ENCODE measurements at regions not wholly inside any gene's neighbourhood (a gene's known extent, or its start where the extent isn't known, plus 50 kb on each side); places are given as distances from the start of the nearest gene placed in this dataset.

DNA sequence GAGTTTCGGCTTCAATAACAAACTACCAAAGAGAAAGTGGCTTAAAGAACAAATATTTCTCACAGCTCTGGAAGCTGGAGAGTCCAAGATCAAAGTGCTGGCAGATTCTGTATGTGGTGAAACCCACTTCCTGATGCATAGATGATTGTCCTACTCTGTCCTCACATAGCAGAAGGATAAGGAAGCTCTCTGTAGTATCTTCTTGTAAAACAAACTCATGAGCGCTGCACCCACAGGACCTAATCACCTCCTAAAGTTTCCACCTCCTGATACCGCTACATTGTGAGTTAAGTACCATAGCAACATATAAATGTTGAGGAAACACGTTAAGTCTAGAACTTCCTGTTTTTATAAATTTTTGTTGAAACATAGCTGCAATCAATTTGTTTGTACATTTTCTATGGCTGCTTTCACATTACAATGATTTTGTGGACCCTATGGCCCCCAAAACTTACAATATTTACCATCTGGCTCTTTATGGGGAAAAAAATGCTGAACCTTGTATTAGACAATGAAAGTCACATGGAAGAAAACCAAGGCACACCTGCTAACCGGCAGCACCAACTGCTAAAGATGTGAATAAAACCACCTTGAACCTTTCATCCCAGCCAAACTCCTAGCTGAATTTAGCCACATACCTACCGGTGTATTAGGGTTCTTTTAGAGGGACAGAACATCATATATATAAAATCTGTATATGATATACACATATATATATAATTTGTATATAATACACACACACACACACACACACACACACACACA, 1423.4 kb downstream of the NCAM2 start:
- no peak for DNase-seq

DNA sequence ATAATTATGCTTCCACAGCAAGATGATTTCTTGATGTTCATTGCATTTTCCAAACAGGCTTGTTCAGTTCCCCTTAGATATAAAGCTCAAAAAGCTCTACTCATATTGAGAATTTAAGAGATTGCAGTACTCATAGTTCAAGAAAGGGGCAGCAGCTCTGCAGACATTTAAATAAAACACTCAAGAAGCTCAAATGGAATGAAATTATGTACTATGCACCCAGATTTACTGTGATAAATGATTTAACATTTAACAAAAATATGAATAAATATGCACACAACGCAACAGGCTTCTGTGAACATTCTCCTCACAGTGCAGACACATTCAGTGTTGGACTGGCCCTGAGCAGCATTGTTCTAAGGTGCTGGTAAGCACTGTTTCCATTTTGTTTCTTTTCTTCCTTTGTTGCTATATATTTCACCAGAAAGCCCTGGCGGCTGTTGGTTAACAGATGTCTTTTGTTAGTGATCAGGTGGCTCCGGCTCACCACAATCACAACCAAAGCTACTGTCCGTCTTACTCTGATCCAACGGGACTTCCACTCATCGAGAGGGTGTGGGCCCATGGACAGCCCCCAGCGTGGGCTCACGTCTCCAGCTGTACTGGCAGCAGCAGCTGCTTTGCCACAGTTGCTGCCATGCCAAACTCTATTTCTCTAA, 1440.3 kb downstream of the NCAM2 start:
- DNase-seq, result no peak

DNA sequence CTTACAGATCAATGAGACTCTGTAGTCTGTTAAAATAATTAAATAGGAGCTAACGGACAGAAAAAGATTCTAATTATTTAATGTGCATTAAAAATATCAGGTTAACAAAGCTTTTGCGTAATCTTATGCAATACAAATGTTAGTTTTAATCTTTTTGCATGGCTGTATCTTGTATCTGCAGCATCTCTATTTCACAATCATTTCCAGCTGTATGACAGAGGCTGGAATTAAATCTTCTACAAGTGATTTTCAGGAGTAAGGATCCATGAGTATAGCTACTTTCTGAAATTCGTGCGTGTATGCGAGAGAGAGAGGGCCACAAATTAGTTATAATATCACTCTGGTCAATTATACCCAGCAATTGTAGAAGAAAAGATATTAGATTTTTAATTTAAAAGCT, 1446.8 kb downstream of the NCAM2 start:
- no peak for DNase-seq

DNA sequence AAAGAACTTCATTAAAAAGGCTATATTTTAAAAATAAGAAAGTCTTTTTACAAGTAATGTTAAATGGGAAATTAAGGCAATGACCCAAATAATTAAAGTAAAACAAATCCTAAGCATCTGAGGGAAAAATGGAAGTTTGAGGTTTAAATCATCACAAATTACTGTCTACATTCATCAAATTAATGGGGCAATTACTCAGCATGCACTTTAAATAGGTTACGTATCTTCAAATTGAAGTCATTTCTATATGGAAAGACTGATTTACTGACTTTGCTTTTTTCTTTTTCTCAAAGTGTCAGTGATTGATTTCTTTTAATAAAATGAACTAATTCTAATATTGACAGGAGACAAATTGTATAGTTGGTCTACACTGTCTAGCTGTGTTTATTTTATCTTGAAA, 1452.3 kb downstream of the NCAM2 start:
- no peak for DNase-seq

DNA sequence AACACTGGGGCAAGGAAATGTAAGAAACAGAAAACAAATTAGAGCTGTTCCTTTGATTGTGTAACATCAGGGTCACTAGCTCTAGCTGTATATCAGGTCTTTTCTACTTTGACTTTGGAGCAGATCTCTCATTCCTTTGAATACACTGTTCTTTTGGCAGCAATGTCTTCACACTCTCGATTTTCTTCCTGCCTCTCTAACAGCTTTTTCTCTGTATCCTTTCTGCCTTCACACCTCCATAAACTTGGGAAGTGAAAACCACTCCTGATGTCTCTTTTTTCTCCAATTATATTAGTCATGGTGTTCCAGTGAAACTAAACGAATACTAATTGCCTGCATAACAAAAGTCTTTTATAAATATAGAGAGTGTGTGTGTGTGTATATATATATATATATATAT, 1458.0 kb downstream of the NCAM2 start:
- DNase-seq, result no peak

DNA sequence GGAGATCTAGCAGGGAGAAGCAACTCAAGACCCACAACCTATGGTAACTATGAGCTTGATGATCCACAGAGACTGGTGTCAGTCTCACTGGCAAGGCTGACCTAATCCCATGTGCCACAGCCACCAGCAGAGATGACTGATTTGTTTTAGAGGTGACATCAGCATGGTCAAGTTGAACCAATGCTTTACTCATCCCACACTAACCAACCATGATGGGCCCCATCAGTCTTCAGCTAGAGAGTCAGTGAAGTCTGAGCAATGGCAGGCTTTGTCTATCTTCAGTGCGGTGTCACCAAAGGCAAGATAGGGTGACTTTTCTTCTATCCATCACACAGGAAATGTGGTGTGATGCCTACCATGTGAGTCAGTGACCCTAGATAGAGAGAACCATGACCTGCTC, 1470.7 kb downstream of the NCAM2 start:
- DNase-seq, result no peak

DNA sequence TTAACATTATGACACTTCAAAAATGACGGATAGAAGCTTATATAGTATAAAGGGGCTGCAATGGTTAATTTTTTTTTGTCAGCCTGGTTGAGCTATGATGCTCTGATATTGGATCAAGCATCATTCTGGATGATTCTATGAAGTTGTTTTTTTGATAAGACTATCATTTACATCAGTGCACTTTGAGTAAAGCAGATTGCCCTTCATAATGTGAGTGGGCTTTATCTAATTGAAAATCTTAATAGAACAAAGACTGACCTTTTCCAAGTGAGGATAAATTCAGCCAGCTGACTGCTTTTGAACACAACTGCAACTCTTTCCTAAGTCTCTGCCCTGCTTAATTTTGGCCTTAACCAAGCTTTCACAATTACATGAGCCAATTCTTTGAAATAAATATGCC, 1476.2 kb downstream of the NCAM2 start:
- DNase-seq, result no peak

DNA sequence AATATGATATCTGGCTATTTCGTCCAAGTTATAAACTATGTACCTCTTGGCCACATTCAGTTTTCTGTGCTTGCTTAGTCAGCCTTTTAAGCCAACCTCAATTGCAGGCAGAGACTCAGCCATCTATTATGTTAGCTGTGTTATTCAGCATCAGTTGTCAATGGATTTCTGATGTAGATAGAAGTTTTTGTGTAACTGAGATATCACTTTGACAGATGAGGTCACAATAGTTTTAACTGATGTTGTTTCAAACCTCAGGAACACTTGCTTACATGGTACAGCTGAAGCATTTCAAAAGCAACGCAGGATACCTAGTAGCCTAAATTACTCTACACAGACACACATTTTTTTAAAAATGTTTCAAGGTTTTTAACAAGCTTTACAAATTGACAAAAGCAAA, 1478.0 kb downstream of the NCAM2 start:
- DNase-seq, result no peak

DNA sequence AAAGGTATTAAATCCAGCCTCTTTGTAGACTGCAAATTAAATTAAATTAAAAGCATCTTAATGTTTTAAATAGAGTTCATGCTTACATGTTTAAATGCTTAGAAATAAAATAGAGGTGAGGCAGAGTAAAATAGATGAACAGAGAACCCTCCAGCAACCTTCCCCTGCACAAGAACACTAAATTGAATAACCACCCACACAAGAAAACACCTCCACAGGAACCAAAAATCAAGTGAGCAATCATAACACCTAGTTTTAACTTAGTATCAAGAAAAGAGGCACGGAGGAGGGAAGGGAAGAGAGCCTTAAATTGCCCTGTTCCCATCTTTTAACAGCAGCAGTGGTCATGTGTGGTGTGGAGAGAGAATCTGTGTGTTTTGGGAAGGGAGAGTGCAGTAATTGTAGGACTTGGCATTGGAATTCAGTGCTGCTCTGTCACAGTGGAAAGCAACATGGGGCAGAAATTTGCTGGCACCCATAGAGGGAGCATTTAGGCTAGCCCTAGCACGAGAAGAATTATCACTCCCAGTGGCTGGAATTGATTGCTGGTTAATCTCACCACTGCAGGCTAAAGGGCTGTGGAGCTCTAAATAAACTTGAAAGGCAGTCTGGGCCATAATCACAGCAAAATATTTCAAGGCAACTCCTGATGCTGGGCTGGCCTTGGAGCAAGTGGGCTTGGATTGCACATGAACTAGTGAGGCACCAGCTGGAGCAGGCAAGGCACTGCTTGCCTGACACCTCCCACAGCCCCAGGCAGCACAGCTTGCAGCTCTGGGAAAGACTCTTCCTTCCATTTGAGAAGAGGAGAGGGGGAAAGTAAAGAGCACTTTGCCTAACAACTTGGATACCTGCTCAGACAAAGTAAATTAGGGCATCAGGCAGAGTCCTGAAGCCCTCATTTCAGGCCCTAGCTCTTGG, 1478.8 kb downstream of the NCAM2 start:
- DNase-seq, result no peak

DNA sequence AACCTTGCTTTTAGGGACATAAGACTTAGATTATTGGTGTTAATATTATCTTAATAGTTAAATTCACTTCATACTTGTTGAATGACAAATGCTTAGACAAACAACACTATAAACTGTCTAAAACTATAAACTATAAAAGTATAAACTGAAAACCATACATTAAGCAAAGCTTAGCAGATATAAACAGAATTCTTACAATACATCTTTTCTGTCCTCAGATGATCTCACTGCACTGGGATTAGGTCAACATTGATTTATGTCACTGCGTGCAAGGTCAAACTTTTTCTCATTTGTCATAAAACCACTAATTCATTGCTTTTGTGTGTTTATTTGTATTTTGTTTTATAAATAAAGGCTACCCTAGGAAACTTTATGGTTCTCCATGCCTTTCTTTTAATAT, 1491.8 kb downstream of the NCAM2 start:
- no peak for DNase-seq

DNA sequence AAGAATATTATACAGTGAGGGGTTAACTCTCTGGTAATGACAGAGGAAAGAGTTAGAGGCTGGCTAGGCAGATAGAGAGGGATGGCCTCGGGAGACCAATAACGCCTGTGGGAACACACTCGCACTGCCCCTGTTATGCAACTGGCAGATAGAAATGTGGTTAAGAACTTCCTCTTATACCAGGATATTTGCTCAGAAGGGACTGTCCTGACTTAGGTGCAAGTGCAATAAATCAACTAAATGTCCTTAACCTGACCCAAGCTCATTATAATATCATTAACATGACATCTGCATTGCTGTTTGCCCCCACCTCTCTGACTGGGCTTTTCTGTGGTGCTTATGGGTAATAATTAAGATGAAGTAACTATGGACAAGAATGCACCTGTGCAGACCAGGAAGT, 1518.0 kb downstream of the NCAM2 start:
- no peak for DNase-seq

DNA sequence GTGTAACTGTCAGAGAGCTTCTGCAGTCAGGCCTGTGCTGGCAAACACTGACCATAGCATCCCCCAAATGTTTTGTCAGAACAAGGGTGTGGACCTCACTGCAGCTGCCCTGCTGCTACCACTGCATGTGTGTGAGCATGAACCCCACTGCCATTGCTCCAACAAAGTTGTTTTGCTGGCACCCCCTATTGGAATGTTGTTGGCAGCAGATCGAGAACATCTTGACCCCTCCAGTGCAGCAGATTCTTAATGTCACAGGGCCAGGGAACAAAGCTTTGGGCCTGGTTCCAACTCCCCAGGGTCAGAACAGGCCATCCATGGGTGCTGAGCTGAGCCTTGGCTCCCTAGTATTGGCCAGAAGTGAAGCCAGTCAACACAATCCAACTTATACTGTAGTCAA, 1537.4 kb downstream of the NCAM2 start:
- DNase-seq, result no peak

DNA sequence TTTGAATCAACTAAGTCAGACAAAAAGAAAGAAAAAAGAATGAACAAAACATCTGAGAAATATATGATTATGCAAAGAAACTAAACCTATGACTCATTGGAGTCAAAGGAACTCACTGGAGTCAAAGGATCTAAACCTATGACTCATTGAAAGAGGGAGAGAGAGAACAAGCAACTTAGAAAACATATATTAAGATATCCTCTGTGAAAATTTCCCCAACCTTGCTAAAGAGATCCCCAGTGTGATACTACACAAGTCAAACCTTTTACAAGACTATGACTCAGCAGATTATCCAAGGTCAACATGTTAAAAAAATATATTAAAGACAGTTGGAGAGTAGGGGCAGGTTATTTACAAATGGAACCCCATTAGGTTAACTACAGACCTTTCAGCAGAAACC, 1538.3 kb downstream of the NCAM2 start:
- peak; percentile 0 for DNase-seq

DNA sequence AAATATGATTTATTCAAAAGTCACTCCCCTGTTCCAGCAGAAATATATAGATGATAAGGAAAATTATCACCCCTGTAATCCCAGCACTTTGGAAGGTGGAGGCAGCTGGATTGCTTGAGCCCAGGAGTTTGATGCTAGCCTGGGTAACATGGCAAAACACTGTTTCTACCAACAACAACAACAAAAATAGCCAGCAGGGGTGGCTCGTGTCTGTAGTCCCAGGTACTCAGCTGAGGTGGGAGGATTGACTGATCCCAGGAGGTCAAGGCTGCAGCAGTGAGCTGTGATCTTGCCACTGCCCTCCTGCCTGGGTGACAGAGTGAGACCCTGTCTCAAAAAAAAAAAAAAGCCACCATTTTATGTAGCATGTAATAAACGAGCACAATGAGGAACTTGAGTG, 1546.5 kb downstream of the NCAM2 start:
- no peak for DNase-seq

DNA sequence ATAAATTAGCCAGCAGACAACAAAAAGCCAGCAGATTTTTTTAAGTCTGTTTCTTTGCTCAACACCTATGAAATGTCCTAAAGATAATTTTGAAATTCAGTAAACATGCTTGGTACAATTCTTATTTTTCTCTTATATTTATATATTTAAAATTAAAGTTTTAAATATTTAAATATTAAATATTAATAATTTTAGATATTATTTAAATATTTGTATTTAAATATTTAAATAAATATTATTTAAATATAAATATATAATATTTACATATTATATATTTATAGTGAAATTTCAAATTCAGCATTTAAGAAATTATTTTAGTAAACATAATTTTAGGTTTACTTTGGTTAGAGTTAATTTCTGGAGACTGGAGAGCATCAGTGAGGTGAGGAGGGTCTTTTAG, 1554.2 kb downstream of the NCAM2 start:
- no peak for DNase-seq

DNA sequence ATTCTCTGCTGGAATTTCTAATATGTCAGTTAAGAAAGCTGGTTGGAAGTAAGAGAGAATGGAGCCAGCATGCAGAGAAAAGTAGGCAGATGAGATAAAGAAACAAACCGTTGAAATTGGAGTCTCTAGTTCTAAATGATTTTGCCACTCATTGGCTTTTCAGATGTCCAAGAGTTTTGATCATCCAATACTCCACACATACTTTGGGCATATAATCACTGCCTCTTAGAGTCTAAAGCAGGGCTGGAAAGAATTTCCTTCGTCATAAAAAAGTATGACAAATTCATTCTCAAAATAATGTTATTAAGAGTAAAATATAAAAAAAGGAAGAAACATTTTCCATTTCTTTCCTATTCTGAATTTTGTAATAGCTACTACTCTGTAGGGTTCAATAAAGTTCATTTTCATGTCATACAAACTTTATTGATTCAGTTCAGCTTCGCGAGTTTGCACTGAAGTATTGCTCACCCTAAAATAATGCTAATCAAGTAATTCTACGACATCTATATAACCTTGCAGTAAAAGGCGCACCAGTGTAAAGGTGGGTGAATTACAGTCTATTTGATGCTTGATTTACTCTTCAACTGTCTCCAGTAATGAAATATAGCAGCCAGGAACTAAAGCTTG, 1556.6 kb downstream of the NCAM2 start:
- no peak for DNase-seq

DNA sequence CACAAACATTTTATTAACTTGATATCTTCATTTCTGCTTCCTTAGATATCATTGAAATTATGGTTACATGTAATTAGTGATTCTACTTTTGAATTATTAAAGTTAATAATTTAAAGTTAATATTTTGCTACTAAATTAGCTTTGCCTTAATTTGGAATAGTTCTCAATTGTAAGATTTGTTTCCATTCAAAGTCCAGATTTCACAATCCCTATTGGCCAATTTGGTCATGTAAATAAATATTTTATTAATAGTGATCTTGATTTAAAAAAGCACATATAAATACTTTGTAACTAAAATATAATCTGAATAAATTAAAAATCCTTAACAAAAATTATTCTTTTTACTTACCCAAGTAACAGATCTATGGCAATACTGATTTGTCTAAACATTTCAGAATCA, 1558.6 kb downstream of the NCAM2 start:
- no peak for DNase-seq

DNA sequence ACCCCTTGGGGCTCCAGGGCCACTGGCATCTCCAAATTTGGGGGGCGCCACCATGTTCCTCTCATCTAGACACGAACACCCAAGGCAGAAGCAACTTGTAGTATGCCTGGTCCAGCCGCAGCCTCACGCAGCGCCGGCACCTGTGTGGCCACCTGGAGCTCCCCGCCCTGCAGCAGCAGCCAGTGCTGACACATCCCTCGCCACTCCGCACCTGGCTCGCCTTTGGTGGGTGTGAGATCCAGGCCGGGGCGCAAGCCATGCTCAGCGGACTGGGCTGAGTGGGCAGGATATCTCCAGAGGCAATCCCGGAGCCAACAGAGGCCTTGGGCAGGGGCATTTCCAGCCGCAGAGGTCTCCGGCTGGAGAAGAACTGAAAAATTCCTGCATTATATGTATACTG, 1563.7 kb downstream of the NCAM2 start:
- DNase-seq, result no peak

DNA sequence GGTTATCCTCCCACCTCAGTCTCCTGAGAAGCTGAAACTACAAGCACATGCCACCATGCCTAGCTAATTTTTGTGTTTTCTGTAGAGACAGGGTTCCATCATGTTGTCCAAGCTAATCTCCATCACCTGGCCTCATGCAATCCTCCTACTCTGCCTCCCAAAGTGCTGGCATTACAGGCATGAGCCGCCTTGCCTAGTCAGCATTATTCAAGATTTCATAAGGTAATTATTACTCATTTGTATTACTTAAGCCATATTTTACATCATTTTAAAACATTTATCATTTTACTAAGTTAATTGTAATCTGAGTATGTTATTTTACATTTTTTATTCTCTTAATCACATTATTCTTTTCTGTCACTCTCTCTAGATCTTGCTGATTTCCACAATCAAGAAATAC, 1575.6 kb downstream of the NCAM2 start:
- DNase-seq, result no peak

DNA sequence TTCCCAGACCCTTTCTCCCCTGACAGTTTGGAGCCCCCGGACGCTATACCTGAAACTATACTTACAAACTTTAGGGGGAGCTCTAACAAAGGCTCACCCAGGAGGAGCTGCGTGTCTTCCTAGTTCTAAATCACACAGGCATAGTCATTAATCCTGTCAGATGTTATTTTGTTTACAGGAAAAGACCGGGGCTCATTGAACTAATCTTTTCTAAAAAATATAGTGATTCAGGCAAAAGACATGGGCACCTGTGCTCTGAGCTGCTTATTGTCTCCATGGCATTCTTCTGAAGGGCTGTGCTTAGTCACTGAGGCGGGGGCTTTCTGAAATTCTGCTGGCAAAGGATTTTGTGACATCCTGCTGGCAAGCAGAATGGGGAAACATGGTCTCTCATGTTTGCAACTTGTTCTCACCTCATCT, 1577.0 kb downstream of the NCAM2 start:
- no peak for DNase-seq

DNA sequence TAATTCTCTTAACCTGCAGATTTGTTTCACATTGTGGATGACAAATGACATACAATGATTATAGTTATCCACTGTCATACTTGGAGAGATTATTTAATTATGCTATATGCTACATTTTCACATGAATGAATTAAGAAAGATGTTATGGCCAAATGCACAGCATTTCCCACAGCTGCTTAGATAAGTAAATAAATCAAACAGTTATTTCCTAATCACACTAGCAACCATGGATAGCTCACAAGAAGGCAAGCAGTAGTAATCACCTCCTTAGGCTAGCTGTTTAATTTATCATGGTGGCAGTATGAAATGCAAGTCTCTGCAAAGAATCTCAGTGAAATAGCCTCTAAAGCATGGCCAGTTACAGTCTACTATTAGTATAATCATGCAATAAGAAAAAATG, 1581.5 kb downstream of the NCAM2 start:
- DNase-seq, result no peak

DNA sequence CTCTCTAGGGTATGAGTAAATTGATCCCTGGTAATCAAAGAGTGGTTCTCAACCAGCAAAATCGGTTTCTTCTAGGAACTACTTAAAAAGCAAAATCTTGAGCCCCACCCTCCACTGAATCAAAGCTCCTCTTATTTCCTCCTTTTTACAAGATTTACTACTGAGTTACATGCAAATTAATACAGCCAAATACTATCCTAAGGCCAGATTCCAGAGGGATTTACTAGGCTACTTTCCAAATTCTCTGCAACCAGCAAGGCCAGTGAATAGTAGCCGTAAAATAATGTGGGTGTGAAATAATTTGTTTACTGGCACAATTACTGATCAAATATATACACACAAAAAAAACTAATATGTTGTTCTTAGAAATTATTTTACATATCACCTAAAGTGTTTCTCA, 1583.8 kb downstream of the NCAM2 start:
- DNase-seq, result no peak

DNA sequence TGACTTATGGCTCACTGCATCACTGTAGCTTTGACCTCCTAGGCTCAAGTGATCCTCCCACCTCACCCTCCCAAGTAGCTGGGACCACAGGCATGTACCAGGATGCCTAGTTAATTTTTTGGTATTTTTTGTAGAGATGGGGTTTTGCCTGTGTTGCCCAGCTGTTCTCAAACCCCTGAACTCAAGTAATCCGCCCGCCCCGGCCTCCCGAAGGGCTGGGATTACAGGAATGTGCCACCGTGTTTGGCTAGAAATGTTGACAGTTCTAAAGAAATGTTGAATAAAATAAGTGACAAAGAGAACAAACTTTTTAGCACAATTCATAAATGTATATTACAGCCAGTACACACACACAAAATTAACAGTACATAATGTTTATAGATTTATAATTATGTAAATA, 1586.1 kb downstream of the NCAM2 start:
- DNase-seq, result no peak

Data from fibroblast of skin of scalp (primary cell).